Colonic mucosa (tissue), 4 donors: ENCODE measurements at regions not wholly inside any gene's neighbourhood (a gene's known extent, or its start where the extent isn't known, plus 50 kb on each side); places are given as distances from the start of the nearest gene placed in this dataset.
A peak's percentile ranks its signal among the peaks of the same experiment; 100 is the strongest.

Source experiments
- DNase-seq: peaks from one replicate; pipeline ENCODE4 v3.0.0-alpha.2; 2020
- H3K27ac ChIP-seq: fragments of 200-600 bp; one replicate; pipeline ENCODE4 v1.8.0; 2021
- H3K27me3 ChIP-seq: fragments of 200-600 bp; one replicate; pipeline ENCODE4 v1.8.0; 2021
- H3K36me3 ChIP-seq: fragments of 200-600 bp; one replicate; pipeline ENCODE4 v1.8.0; 2021
- H3K4me1 ChIP-seq: fragments of 200-600 bp; one replicate; pipeline ENCODE4 v1.8.0; 2021; ENCODE audit warnings: mild to moderate bottlenecking
- H3K4me3 ChIP-seq: fragments of 200-600 bp; one replicate; pipeline ENCODE4 v1.8.0; 2021
- H3K9ac ChIP-seq, 2 donors: one replicate each; pipeline ENCODE4 v1.7.0; 2013; ENCODE audit warnings: control low read depth in 2 of 2, low read depth in 2 of 2, low read length in 2 of 2
- H3K9me3 ChIP-seq: fragments of 200-600 bp; one replicate; pipeline ENCODE4 v1.8.0; 2021
- intact Hi-C: fragments of 100-400 bp; cut with DNase I; formaldehyde crosslinking; loops from one replicate; pipeline ENCODE4 v1.14.1; 2022
- TF ChIP-seq, protein P1 (sequence below): fragments of 200-600 bp; IDR thresholded peaks from one replicate; pipeline ENCODE4 v1.8.0; 2022; ENCODE audit warnings: antibody characterized with exemption, mild to moderate bottlenecking
- donor health status: healthy.
- donor health status: DM: no; HTN: no; CAD: no.
- donor health status: DM: no; HTN: no; CAD: no.

DNA sequence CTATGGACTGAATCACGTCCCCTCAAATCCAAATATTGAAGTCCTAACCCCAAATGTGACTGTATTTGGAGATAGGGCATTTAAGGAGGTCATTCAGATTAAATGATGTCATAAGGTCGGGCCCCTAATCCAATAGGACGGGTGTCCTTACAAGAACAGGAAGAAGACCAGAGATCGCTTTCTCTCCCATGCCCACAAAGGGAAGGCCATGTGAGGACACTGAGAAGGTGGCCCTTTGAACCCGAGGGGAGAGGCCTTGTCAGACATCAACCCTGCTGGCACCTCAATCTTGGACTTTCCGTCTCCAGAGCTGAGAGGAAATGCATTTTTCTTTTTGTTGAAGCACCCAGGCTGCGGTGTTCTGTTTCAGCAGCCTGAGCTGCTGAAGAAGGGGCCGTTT, 72.3 kb upstream of the KLF6 start:
- intact Hi-C loops: loop anchor here (5.0 kb wide), 1 partner anchor 105 kb away; no protein-coding TSS in a partner anchor
- TF ChIP-seq, protein P1, sequence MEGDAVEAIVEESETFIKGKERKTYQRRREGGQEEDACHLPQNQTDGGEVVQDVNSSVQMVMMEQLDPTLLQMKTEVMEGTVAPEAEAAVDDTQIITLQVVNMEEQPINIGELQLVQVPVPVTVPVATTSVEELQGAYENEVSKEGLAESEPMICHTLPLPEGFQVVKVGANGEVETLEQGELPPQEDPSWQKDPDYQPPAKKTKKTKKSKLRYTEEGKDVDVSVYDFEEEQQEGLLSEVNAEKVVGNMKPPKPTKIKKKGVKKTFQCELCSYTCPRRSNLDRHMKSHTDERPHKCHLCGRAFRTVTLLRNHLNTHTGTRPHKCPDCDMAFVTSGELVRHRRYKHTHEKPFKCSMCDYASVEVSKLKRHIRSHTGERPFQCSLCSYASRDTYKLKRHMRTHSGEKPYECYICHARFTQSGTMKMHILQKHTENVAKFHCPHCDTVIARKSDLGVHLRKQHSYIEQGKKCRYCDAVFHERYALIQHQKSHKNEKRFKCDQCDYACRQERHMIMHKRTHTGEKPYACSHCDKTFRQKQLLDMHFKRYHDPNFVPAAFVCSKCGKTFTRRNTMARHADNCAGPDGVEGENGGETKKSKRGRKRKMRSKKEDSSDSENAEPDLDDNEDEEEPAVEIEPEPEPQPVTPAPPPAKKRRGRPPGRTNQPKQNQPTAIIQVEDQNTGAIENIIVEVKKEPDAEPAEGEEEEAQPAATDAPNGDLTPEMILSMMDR: no peak
- no peak for DNase-seq
- no peaks in the 10 kb centered on the region for H3K9me3 ChIP-seq
- peaks cover 5% of the 10 kb centered on the region for H3K4me1 ChIP-seq
- no peak overlapping the region for H3K4me3 ChIP-seq
- H3K36me3 ChIP-seq: no peaks in the 10 kb centered on the region
- H3K27me3 ChIP-seq: no peaks in the 10 kb centered on the region
- no peak overlapping the region for H3K9ac ChIP-seq
- no peak overlapping the region for H3K27ac ChIP-seq

DNA sequence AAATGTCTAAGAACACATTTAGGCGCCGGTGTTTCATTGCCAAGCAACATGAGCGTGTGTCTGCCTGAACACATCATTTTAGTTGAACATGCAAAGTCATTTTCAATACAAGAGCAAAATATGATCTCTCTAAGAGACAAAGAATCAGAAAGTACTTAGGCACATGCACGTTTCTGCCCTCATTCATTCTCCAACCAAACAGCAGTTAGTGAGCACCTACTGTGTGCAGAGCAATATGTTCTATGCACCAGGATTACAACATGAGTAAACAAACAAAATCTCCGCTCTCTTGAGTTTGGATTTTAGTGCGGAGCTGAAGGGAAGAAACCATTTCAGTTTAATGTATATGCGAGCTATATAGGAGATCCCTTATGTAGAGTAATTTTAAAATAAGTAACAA, 71.6 kb upstream of the KLF6 start:
- H3K9ac ChIP-seq: no peak overlapping the region
- no peaks in the 10 kb centered on the region for H3K27me3 ChIP-seq
- no peaks in the 10 kb centered on the region for H3K9me3 ChIP-seq
- H3K27ac ChIP-seq: no peak overlapping the region
- no peak overlapping the region for H3K4me3 ChIP-seq
- peaks cover 5% of the 10 kb centered on the region for H3K4me1 ChIP-seq
- no peaks in the 10 kb centered on the region for H3K36me3 ChIP-seq
- intact Hi-C loops: loop anchor here (5.0 kb wide), 1 partner anchor 106 kb away; no protein-coding TSS in a partner anchor
- TF ChIP-seq, protein P1: no peak
- no peak for DNase-seq

DNA sequence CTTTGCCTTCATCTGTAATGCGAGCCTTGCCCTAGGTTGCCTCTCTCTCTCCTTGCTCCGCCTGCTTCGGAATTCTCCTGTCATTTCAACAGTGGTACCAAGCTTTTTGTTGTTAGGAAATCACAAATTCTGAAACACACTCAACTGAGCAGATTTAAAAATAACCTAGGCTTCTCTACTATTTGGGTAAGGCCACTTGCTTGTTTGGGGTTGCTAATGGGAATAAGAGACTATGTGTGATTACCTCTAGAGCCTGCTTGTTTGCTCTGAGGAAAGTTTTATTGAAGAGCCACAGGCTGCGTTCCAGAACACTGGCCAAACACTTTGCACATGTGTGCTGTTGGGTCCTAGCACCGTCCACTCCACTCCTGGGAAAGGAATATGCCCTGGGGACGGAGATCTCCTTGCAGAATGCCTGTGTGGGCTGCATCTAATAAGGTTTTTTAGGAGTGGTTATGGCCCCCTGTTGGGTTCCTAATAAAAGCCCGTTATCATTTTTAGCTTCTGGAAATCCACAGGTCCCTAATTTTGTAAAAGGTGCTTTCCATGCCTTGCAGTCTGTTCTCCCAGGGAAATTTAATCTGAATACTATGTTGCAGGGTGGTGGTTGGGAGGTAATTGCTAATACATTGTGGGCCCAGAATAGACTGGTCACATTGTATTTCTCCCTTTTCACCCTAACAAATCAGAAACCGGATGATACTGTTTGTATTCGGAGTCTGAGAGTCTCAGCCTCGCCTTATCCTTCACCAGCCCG, 68.7 kb upstream of the KLF6 start:
- no peaks in the 10 kb centered on the region for H3K27me3 ChIP-seq
- no peak overlapping the region for H3K4me3 ChIP-seq
- peaks cover 5% of the 10 kb centered on the region for H3K4me1 ChIP-seq
- intact Hi-C loops: no loop called here
- TF ChIP-seq, protein P1: no peak
- peak overlapping the region; percentile 88 for H3K27ac ChIP-seq
- peak; percentile 78 for DNase-seq
- peak overlapping the region in 1 of 2 donors; percentile 80 for H3K9ac ChIP-seq
- no peaks in the 10 kb centered on the region for H3K9me3 ChIP-seq
- H3K36me3 ChIP-seq: no peaks in the 10 kb centered on the region

DNA sequence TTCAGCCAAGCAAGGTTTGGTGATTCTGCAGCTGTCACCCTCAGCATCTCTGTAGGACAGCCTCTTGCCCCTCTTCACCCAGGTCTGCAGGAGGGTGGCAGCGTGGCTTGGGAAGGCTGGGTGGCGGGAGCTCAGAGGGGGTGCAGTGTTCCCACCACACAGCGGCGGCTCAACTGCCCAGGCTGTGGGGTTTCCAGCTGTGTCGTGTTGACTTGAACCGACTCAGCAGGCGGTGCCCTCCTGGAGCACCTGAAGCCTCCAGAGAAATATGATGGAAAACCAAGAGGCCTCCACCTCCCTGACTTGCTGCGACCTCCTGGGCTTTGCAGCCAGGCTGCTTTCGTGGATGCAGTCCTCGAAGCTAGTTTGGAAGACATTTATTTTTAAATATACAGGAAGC, 68.0 kb upstream of the KLF6 start:
- Histone ChIP-seq H3K9ac (peak overlapping the region; percentile 13 to 80), H3K36me3 (no peaks in the 10 kb centered on the region), H3K27ac (peak overlapping the region; percentile 88), H3K9me3 (no peaks in the 10 kb centered on the region), H3K4me3 (no peak overlapping the region), H3K27me3 (no peaks in the 10 kb centered on the region), H3K4me1 (peaks cover 5% of the 10 kb centered on the region)
- TF ChIP-seq, protein P1: no peak
- intact Hi-C loops: no loop called here
- DNase-seq: no peak

DNA sequence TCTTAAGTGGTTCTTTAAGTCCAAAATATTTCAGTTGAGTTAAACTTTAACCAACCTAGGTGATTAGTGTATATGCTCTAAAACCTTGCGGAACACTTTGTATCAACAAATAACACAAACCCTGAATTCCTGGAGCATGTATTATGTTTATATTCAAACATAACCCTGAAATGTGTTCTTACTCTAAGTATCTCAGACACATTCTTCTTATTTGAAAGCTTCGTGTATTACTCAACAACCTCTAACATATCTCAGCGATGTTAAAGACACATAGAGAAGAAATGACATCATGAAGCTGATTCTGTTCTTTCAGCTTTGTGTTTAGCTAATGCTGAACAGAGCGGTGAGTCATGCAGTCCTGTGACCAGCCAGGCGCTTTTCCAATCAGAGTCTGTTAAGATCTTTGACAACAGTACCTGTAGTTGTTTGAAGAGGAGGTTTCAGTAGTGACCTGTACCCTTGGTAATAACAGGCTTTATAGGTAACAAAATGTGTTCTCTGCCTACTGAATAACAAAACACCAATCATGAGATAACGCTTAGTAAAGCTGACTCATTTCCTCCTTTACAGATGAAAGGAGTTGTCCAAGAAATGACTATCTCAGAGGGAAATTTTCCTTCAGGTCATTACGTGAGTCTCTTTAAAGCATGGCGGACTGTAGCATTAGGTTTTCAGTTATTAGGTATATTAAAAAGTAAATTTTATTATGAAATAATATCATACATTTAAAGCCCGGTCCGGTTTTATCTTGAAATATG, 67.3 kb upstream of the KLF6 start:
- no peak overlapping the region for H3K4me3 ChIP-seq
- intact Hi-C loops: no loop called here

More for the DNA sequence above, 67.3 kb upstream of the KLF6 start:
- Histone ChIP-seq H3K27me3 (no peaks in the 10 kb centered on the region), H3K9ac (peak overlapping the region in 1 of 2 donors; percentile 80), H3K36me3 (no peaks in the 10 kb centered on the region), H3K4me1 (peaks cover 5% of the 10 kb centered on the region), H3K27ac (peak overlapping the region; percentile 88), H3K9me3 (no peaks in the 10 kb centered on the region)
- TF ChIP-seq, protein P1: no peak
- DNase-seq: peak; percentile 92
